ENCODE measurements at regions not wholly inside any gene's neighbourhood (a gene's known extent, or its start where the extent isn't known, plus 50 kb on each side); places are given as distances from the start of the nearest gene placed in this dataset.

GRCh38 chrX:99095965-99096635, 1314.0 kb downstream of the PCDH19 start:
- no peaks in the 10 kb centered on the region for H3K27me3 Mint-ChIP-seq (ENCODE audit: low read depth in 3 of 3)
- no peaks in the 10 kb centered on the region for H3K36me3 ChIP-seq (replicated peaks in 1 of 2; ENCODE audit: control insufficient read depth in 1 of 2, insufficient read depth in 2 of 2, low read length in 2 of 2)
- WGBS (ENCODE audit: insufficient coverage), result no CpG with 5 or more reads among the region's 4 CpGs
- no peak overlapping the region for H3K4me3 ChIP-seq (replicated peaks in 1 of 3; ENCODE audit: low read depth in 2 of 3, low read length in 3 of 3)
- TF ChIP-seq CTCF (IDR thresholded peaks at IDR 0.05), result no peak
- no peak overlapping the region for H2AFZ ChIP-seq (ENCODE audit: insufficient read depth, low read depth, low read length, poor library complexity, severe bottlenecking)
- intact Hi-C loops (cut with micrococcal nuclease), result no loop called here
- peaks cover 3 to 11% of the 10 kb centered on the region in 2 donors for H3K9me3 ChIP-seq (replicated peaks in 1 of 2; ENCODE audit: control insufficient read depth in 1 of 2, insufficient read depth in 1 of 2, low read length in 2 of 2)
- H3K4me1 Mint-ChIP-seq, result no peaks in the 10 kb centered on the region
- no peak overlapping the region for H3K9ac ChIP-seq (ENCODE audit: insufficient read depth, low read length, poor library complexity, severe bottlenecking)
- DNase-seq, result no peak
- H3K4me1 ChIP-seq (ENCODE audit: control insufficient read depth in 1 of 2, insufficient read depth in 2 of 2, low read length in 2 of 2), result no peaks in the 10 kb centered on the region
- no peaks in the 10 kb centered on the region for H3K27me3 ChIP-seq (ENCODE audit: control insufficient read depth in 2 of 2, insufficient read depth in 2 of 2, low read length in 2 of 2)
- no peak overlapping the region for H3K27ac ChIP-seq (ENCODE audit: low read depth in 1 of 2, low read length in 2 of 2)
- H3K36me3 Mint-ChIP-seq, result no peaks in the 10 kb centered on the region
- H3K27ac Mint-ChIP-seq, result no peak overlapping the region
- no peak overlapping the region for H3K4me3 Mint-ChIP-seq
- no peak overlapping the region for H3K4me2 ChIP-seq (replicated peaks; ENCODE audit: extremely low read depth, low read length, poor library complexity, severe bottlenecking)
- H3K9me3 Mint-ChIP-seq, result peaks cover 0 to 18% (median 0%) of the 10 kb centered on the region in 7 donors
- H3K79me2 ChIP-seq (ENCODE audit: insufficient read depth, low read length), result no peaks in the 10 kb centered on the region
- H4K20me1 ChIP-seq (ENCODE audit: insufficient read depth, low read length), result no peaks in the 10 kb centered on the region

- no peaks in the 10 kb centered on the region for H3K4me1 Mint-ChIP-seq
- H3K27me3 ChIP-seq (ENCODE audit: control insufficient read depth in 2 of 2, insufficient read depth in 2 of 2, low read length in 2 of 2), result no peaks in the 10 kb centered on the region
- no peak overlapping the region for H3K27ac Mint-ChIP-seq
- H3K36me3 ChIP-seq (replicated peaks in 1 of 2; ENCODE audit: control insufficient read depth in 1 of 2, insufficient read depth in 2 of 2, low read length in 2 of 2), result no peaks in the 10 kb centered on the region
- WGBS (ENCODE audit: insufficient coverage), result no CpG with 5 or more reads among the region's 1 CpG
- H3K4me3 Mint-ChIP-seq, result no peak overlapping the region
- H3K4me2 ChIP-seq (replicated peaks; ENCODE audit: extremely low read depth, low read length, poor library complexity, severe bottlenecking), result no peak overlapping the region
- H3K27ac ChIP-seq (ENCODE audit: low read depth in 1 of 2, low read length in 2 of 2), result no peak overlapping the region
- no peak overlapping the region for H3K4me3 ChIP-seq (replicated peaks in 1 of 3; ENCODE audit: low read depth in 2 of 3, low read length in 3 of 3)
- H3K9me3 ChIP-seq (replicated peaks in 1 of 2; ENCODE audit: control insufficient read depth in 1 of 2, insufficient read depth in 1 of 2, low read length in 2 of 2), result peaks cover 6 to 7% of the 10 kb centered on the region in 2 donors
- TF ChIP-seq CTCF (IDR thresholded peaks at IDR 0.05), result no peak
- peaks cover 0 to 14% (median 0%) of the 10 kb centered on the region in 7 donors for H3K9me3 Mint-ChIP-seq
- H3K4me1 ChIP-seq (ENCODE audit: control insufficient read depth in 1 of 2, insufficient read depth in 2 of 2, low read length in 2 of 2), result no peaks in the 10 kb centered on the region
- DNase-seq, result no peak
- peaks cover 0 to 2% (median 0%) of the 10 kb centered on the region in 3 donors for H3K27me3 Mint-ChIP-seq (ENCODE audit: low read depth in 3 of 3)
- no peak overlapping the region for H3K9ac ChIP-seq (ENCODE audit: insufficient read depth, low read length, poor library complexity, severe bottlenecking)
- no peak overlapping the region for H2AFZ ChIP-seq (ENCODE audit: insufficient read depth, low read depth, low read length, poor library complexity, severe bottlenecking)
- intact Hi-C loops (cut with micrococcal nuclease), result no loop called here
- H3K36me3 Mint-ChIP-seq, result no peaks in the 10 kb centered on the region
- H3K79me2 ChIP-seq (ENCODE audit: insufficient read depth, low read length), result no peaks in the 10 kb centered on the region
- H4K20me1 ChIP-seq (ENCODE audit: insufficient read depth, low read length), result no peaks in the 10 kb centered on the region
These were observed 1318.6 kb downstream of the PCDH19 start for GRCh38 chrX:99091459-99091858.
